Activated CD8-positive, alpha-beta memory T cell treated with anti-CD3 and anti-CD28 coated beads for 48 hours (primary cell): ENCODE measurements at regions not wholly inside any gene's neighbourhood (a gene's known extent, or its start where the extent isn't known, plus 50 kb on each side); places are given as distances from the start of the nearest gene placed in this dataset.
"Not testable (repeated sequence)": the region's sequence is repeated elsewhere in the genome, so short reads cannot be mapped to it uniquely, and the experiment has no call there.

Experiments
- DNase-seq, 3 experiments: peaks; one replicate each; pipeline ENCODE4 v3.0.0-alpha.2; 2020; ENCODE audit warnings: low read depth in 2 of 3, low spot score in 2 of 3

- no peak for DNase-seq
Measured at GRCh38 chr13:52931539-52932431, 83.3 kb upstream of the PCDH8 start.

- DNase-seq: no peak
Measured at GRCh38 chr13:52931131-52931530, 82.7 kb upstream of the PCDH8 start.

GRCh38 chr13:52929846-52930245 lies 81.4 kb upstream of the PCDH8 start:
- DNase-seq: no peak

GRCh38 chr13:52926971-52927370 lies 78.5 kb upstream of the PCDH8 start:
- no peak for DNase-seq

- DNase-seq: no peak
Measured at GRCh38 chr13:52925775-52926285, 77.4 kb upstream of the PCDH8 start.

GRCh38 chr13:52925251-52925650 lies 76.8 kb upstream of the PCDH8 start:
- DNase-seq: no peak

- no peak for DNase-seq
Measured at GRCh38 chr13:52924289-52925148, 76.1 kb upstream of the PCDH8 start.

- DNase-seq: no peak
Measured at GRCh38 chr13:52922961-52923360, 74.5 kb upstream of the PCDH8 start.

GRCh38 chr13:52921194-52921593 lies 72.8 kb upstream of the PCDH8 start:
- no peak for DNase-seq

GRCh38 chr13:52916486-52916990 lies 68.1 kb upstream of the PCDH8 start:
- no peak for DNase-seq

GRCh38 chr13:52911340-52911739 lies 62.9 kb upstream of the PCDH8 start:
- no peak for DNase-seq

GRCh38 chr13:52910318-52910717 lies 61.9 kb upstream of the PCDH8 start:
- not testable (repeated sequence) for DNase-seq

- DNase-seq: no peak
Measured at GRCh38 chr13:52906122-52906903, 57.9 kb upstream of the PCDH8 start.

- DNase-seq: no peak
Measured at GRCh38 chr13:52905701-52906100, 57.3 kb upstream of the PCDH8 start.

GRCh38 chr13:52903320-52903719 lies 54.9 kb upstream of the PCDH8 start:
- no peak for DNase-seq

- DNase-seq: no peak
Measured at GRCh38 chr13:52899206-52899605, 50.8 kb upstream of the PCDH8 start.
